Liver (tissue), 3 donors: ENCODE measurements at regions not wholly inside any gene's neighbourhood (a gene's known extent, or its start where the extent isn't known, plus 50 kb on each side); places are given as distances from the start of the nearest gene placed in this dataset.

Source experiments
- EGR1 ChIP-seq, 2 donors: IDR thresholded peaks; 2 replicates each; pipeline ENCODE4 v1.6.1; 2016 to 2018; ENCODE audit warnings: antibody characterized with exemption in 2 of 2, low read depth in 2 of 2
- FOXA1 ChIP-seq: IDR thresholded peaks from 2 replicates; pipeline ENCODE4 v1.6.1; 2016; ENCODE audit warnings: antibody characterized with exemption
- GABPA ChIP-seq, 2 donors: IDR thresholded peaks in 1 of 2; conservative IDR thresholded peaks in 1 of 2; 2 replicates each; pipeline ENCODE4 v1.6.1; 2016; ENCODE audit warnings: antibody characterized with exemption in 2 of 2, mild to moderate bottlenecking in 1 of 2, moderate library complexity in 1 of 2
- HNF4A ChIP-seq, 2 donors: conservative IDR thresholded peaks; 2 replicates each; pipeline ENCODE4 v1.6.1; 2016; ENCODE audit warnings: antibody characterized with exemption in 2 of 2, mild to moderate bottlenecking in 2 of 2
- HNF4G ChIP-seq: IDR thresholded peaks from 2 replicates; pipeline ENCODE4 v1.6.1; 2016; ENCODE audit warnings: antibody characterized with exemption
- MAX ChIP-seq: IDR thresholded peaks from 2 replicates; pipeline ENCODE4 v1.6.1; 2016; ENCODE audit warnings: antibody characterized with exemption
- NR2F2 ChIP-seq: IDR thresholded peaks from 2 replicates; pipeline ENCODE4 v1.6.1; 2016; ENCODE audit warnings: antibody characterized with exemption
- RAD21 ChIP-seq, 2 donors: IDR thresholded peaks; 2 replicates each; pipeline ENCODE4 v1.6.1; 2016; ENCODE audit warnings: antibody characterized with exemption in 2 of 2, mild to moderate bottlenecking in 2 of 2
- SP1 ChIP-seq: IDR thresholded peaks from 2 replicates; pipeline ENCODE4 v1.6.1; 2018; ENCODE audit warnings: antibody characterized with exemption, mild to moderate bottlenecking
- TAF1 ChIP-seq: conservative IDR thresholded peaks from 2 replicates; pipeline ENCODE4 v1.6.1; 2016; ENCODE audit warnings: antibody characterized with exemption, mild to moderate bottlenecking
- YY1 ChIP-seq: IDR thresholded peaks from 2 replicates; pipeline ENCODE4 v1.6.1; 2016; ENCODE audit warnings: antibody characterized with exemption, mild to moderate bottlenecking
- ZBTB33 ChIP-seq: IDR thresholded peaks from 2 replicates; pipeline ENCODE4 v1.6.1; 2016; ENCODE audit warnings: antibody characterized with exemption
- TF ChIP-seq, protein P1 (sequence below): fragments of 150-350 bp; IDR thresholded peaks from 2 replicates; pipeline ENCODE4 v1.5.1; 2017; ENCODE audit warnings: improper control_type of control experiment, low read depth, low read length; ENCODE audit not compliant: missing input control
- TF ChIP-seq, protein P2 (sequence below): IDR thresholded peaks from 2 replicates; pipeline ENCODE4 v1.6.1; 2016; ENCODE audit warnings: antibody characterized with exemption, mild to moderate bottlenecking
- donor health status: healthy.
- donor health status: healthy.

- TF ChIP-seq YY1: no peak
- TF ChIP-seq, protein P1, sequence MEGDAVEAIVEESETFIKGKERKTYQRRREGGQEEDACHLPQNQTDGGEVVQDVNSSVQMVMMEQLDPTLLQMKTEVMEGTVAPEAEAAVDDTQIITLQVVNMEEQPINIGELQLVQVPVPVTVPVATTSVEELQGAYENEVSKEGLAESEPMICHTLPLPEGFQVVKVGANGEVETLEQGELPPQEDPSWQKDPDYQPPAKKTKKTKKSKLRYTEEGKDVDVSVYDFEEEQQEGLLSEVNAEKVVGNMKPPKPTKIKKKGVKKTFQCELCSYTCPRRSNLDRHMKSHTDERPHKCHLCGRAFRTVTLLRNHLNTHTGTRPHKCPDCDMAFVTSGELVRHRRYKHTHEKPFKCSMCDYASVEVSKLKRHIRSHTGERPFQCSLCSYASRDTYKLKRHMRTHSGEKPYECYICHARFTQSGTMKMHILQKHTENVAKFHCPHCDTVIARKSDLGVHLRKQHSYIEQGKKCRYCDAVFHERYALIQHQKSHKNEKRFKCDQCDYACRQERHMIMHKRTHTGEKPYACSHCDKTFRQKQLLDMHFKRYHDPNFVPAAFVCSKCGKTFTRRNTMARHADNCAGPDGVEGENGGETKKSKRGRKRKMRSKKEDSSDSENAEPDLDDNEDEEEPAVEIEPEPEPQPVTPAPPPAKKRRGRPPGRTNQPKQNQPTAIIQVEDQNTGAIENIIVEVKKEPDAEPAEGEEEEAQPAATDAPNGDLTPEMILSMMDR: no peak
- no peak for TF ChIP-seq SP1
- no peak for TF ChIP-seq TAF1
- no peak for TF ChIP-seq HNF4A (conservative IDR thresholded peaks at IDR 0.05)
- TF ChIP-seq, protein P2, sequence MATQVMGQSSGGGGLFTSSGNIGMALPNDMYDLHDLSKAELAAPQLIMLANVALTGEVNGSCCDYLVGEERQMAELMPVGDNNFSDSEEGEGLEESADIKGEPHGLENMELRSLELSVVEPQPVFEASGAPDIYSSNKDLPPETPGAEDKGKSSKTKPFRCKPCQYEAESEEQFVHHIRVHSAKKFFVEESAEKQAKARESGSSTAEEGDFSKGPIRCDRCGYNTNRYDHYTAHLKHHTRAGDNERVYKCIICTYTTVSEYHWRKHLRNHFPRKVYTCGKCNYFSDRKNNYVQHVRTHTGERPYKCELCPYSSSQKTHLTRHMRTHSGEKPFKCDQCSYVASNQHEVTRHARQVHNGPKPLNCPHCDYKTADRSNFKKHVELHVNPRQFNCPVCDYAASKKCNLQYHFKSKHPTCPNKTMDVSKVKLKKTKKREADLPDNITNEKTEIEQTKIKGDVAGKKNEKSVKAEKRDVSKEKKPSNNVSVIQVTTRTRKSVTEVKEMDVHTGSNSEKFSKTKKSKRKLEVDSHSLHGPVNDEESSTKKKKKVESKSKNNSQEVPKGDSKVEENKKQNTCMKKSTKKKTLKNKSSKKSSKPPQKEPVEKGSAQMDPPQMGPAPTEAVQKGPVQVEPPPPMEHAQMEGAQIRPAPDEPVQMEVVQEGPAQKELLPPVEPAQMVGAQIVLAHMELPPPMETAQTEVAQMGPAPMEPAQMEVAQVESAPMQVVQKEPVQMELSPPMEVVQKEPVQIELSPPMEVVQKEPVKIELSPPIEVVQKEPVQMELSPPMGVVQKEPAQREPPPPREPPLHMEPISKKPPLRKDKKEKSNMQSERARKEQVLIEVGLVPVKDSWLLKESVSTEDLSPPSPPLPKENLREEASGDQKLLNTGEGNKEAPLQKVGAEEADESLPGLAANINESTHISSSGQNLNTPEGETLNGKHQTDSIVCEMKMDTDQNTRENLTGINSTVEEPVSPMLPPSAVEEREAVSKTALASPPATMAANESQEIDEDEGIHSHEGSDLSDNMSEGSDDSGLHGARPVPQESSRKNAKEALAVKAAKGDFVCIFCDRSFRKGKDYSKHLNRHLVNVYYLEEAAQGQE: no peak
- no peak for TF ChIP-seq ZBTB33
- no peak for TF ChIP-seq RAD21 (IDR thresholded peaks at IDR 0.05)
- TF ChIP-seq FOXA1: no peak
- no peak for TF ChIP-seq HNF4G
- TF ChIP-seq MAX: no peak
- no peak for TF ChIP-seq GABPA (IDR thresholded peaks at IDR 0.05 in 1 of 2, conservative IDR thresholded peaks at IDR 0.05 in 1 of 2)
- no peak for TF ChIP-seq NR2F2
- TF ChIP-seq EGR1 (IDR thresholded peaks at IDR 0.05; ENCODE audit: low read depth in 2 of 2): no peak
Observed at GRCh38 chr2:166593403-166593802, 99.4 kb upstream of the SCN7A start.
